Activated effector memory CD4-positive, alpha-beta T cell treated with anti-CD3 and anti-CD28 coated beads, Interleukin-2, amount 50 U/mL, for 16 hours (primary cell): ENCODE measurements at regions not wholly inside any gene's neighbourhood (a gene's known extent, or its start where the extent isn't known, plus 50 kb on each side); places are given as distances from the start of the nearest gene placed in this dataset.

Source experiments
- DNase-seq: peaks from one replicate; pipeline ENCODE4 v3.0.0-alpha.2; 2020

DNA sequence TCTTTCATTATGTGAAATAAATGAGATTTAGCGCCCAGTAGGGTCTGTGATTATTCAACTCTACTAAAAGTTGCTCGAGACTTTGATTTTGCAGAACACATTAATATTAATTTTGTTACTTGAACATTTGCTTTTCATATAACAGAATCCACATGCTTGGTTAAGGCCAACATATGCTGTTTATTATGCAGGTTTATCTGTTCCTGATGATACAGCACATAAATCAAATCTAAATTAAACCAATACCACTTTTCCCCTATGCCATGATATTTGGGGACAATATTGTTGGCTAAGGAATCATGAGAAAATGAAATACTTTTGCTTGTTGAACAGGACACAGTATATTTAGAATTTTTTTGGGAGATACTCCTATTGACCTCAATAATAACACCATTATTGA, 291.1 kb downstream of the USP25 start:
- no peak for DNase-seq

DNA sequence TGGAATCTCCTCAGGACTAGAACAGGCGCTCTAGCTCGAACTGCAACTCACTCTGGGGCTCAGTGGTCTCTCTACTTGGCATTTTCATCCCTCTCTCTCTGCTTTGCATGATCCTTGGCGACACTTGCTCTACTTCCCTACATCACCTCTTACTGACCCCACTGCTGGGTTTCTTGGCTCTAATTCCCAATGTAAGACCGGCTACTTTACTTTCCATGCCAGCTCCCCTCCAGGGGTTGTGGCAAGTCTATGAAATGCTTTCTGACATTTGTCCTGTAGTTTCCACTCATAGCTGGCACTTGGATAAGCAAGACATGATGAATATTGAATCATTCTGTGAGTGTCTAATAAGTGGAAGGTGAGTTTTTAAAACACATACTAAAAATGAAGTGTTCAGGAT, 292.3 kb downstream of the USP25 start:
- DNase-seq, result no peak

DNA sequence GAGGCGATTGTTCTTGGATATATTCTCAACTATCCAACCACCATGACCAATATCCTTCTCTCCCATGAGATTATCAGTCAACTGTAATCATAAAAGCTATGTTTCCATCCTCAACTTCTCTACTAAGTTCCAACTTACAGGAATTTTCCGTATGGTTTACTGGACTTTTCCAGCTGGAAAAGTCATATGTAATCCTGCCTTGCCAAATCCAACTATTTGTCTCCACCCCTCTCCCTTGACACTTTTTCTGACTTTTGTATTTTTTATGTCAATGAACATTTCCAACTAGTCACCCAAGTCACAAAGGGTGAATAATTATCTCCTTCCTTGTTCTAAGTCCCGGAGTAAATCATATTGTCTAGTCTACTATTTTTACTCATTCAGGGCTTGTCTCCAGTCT, 293.1 kb downstream of the USP25 start:
- no peak for DNase-seq

DNA sequence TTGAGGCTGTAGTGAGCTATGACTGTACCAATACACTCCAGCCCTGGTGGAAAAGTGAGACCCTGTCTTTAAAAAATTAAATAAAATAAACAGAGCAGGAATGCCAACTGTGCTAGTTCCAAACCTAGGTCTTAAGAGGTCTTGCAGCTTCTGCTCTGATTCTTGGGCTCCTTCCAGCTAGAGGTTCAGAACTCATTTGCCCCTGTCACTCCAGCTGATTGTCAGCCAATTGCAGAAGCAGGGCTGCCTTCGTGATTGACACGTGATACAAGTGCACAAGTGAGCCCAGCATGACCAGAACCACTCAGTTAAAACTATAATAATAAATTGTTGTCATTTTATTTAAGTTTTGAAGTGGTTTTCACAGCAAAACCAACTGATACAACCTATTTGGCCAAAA, 298.4 kb downstream of the USP25 start:
- DNase-seq, result no peak

DNA sequence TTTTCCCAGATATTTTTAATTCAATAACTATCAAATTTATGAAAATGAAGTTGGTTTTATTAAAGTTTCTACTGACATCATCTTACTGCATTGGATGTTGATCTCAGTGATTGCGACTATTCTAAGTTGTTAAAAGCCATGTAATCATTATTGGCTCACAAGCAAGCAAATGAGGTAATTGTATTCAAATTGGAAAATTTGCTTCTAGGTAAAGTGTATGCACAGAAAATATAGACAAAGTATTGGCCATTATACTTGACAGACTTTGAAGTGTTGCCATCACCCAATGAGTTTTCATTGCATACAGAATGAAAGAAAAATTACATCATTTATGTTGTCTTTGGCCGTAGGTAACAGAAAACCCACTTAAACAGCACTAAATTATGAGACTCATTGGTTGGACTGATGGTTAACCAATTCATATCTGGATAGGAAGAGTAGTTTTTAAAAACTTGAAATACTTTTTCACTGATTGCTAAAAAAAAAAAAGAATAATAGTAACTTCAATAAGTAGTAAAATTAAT, 299.2 kb downstream of the USP25 start:
- no peak for DNase-seq

DNA sequence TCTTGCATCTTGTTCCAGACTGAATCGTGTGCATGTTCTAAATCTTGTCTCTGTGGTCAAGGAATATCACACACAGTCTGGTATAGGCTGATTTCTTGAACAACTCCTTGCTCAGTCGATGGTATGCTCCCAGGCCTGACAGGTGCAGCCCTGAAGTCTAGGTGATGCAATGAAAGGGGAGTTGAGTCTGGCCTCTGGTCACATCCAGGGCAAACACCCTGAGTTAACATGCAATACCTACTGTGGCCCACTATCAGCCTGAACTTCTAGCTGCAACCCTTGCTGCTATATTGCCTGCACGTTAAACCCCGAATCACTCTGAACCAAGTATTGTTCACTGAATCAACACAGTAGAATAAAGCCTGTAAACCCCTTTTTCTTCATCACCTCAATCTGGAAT, 303.4 kb downstream of the USP25 start:
- DNase-seq, result no peak

DNA sequence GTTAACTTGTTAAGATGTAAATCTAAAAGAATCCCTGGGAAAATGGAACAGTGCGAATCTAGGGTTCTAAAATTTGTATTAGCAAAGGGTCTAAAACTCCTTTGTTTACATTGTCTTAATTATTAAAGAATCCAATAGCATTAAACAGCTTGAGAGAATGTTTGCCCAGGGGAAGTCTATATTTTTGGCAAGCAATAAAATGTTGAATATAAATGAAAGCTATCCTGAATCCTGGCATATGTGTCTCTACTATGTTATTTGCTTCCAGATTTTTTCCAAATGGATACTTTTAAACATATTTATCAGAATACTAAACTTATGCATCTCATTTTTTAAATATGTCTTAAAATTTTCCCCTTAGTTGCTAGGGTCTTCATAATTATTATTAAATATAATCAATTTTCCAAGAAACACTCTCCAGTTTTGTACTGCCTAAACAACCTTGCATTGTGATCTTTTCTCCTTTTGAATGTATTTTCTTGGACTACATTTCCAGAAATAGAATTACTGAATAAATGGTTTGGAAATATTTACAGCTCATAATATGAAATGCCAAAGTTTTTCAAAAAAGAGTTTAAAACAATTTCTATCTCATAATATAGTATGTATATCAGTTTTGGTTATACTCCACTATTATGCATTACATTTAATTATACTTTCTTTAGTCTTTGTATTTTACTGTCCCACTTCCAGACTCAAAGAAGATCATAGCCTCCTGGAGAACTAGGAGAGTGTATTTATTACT, 304.8 kb downstream of the USP25 start:
- no peak for DNase-seq

DNA sequence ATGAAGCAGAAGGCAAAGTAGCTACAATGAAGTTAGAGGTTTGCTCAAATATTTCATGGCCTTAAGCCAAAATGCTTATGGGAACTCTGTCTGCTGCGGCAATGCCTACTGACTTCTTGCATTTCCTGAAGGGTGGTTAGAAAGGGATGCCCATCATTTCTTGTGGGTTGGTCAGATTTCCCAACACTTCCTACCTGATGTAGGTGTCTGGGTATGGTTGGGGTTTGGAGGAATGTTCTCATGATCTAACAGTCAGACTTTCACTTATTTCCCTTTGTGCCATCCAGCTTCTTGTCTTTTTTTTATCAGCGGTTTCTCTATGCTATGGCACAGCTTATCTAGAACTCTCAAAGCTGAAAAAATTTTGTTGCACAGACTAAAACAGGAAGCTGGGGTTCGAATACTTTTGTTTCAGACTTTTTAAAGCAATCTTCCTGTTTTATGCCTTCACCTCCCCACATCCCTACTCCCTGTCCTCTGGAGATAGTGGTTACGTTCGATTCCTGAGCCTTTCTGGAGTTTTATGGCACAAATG, 307.7 kb downstream of the USP25 start:
- DNase-seq, result no peak

DNA sequence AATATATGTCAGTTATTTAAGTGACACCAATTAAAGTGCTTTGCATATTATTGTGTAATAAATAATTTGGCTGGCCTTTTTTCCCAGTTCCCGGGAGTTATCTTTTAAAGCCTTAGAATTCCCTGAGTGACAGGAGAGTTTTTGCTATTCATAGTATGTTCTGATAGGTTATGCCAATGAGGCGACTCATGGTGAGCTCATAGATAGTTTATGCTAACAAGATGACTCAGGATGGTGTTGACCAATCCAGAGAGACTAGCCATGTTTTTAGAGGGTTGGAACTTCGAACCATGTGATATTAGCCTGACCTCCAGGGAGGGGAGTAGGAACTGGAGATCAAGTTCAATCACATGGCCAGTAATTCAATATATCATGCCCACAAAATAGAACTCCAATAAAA, 310.8 kb downstream of the USP25 start:
- DNase-seq, result no peak

DNA sequence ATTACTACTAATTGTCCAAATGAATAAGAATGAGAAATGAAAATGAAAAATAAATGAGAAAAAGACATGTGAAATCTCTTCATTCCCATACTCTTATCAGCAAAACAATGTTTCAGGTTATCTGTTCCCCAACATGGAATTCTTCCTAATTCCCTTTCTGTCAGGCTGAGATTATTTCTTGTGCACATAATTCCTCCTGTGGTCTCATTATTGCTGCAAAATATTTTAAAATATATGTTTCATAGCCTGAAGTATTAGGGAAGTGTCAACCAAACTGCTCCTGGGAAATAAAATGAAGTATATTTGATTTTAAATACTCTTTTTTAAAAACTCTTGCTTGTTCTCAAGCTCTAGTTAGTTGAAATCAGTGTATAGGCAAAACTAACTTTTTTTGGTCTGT, 314.9 kb downstream of the USP25 start:
- DNase-seq, result no peak

DNA sequence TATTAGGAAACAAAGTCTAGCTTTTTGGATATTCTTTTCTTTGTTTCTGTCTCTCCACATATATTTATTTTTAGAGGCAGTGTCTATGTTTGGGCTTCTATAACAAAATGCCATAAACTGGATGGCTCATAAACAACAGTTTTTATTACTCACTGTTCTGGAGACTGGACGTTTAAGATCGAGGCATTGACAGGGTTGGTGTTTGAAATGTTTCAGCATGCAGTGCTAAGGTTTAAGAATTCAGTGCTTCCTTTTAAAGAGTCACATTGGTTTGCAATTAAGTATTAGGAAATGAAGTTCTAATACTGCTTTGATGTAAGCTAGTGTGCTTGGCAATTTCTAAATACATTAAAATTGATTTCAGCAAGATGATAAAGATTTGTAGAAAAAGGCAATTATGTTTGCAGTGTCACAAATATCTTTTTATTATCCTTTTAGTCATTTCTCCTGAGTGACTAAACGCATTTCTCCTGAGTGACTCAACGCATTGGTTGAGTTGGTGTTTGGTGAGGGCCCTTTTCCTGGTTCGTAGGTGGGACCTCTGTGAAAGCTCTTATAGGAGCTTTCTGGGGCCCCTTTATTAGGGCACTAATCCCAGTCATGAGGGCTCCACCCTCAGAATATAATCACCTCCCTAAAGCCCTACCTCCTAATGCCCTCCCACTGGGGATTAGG, 317.0 kb downstream of the USP25 start:
- DNase-seq, result no peak

DNA sequence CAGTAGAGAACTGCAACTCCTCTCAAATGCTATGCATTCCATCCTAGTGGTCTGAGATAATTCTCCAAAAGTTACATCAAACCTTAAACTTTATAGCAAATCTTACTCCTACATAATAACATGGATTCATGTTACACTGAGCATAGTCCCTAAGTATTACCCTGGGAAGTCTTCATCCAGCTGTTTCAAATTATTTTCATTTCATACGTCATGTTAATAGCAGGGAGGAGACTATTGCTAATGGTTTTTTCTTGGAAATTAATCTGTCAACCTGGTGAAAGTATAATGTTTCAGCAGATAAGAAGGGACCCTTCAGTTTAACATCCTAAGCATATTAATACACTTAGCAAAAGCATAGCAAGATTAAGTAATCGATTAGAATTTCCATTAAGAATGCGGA, 318.1 kb downstream of the USP25 start:
- DNase-seq, result no peak

DNA sequence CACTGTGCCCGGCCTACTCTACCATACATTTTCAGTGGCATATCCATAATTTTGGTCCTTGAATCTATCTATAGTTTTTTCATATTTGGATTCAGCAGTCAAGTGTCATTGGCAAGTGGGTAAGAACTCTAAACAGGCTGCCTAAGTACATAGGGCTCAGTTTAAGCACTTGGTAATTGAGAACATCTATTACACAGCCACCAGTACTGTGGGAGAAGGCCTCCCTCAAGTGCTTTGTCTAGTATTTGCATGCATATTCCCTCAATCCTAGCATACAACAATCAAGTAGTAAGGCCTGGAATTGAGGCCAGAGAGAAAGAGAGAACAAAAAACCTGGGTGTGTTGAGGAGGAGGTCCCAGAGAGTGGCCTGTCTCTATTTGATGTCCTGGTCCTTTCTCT, 325.2 kb downstream of the USP25 start:
- no peak for DNase-seq

DNA sequence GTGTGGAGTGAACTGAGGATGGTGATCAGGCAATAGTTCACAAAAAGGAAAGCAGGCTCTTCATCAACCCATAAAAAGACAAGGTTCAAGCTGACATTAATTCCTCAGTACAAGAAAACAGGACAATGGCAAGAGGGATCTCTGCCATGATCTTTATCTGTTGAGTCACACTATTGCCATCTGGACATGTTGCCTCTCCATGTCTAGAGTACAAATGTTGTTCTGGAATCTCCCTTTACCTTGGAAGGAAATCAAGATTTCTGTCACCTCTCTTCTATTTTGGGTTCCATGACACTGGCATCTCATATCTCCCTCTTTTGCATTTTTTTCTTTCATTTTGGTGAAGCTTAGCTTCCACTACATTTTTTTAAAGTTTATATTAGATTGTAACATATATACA, 329.1 kb downstream of the USP25 start:
- no peak for DNase-seq

DNA sequence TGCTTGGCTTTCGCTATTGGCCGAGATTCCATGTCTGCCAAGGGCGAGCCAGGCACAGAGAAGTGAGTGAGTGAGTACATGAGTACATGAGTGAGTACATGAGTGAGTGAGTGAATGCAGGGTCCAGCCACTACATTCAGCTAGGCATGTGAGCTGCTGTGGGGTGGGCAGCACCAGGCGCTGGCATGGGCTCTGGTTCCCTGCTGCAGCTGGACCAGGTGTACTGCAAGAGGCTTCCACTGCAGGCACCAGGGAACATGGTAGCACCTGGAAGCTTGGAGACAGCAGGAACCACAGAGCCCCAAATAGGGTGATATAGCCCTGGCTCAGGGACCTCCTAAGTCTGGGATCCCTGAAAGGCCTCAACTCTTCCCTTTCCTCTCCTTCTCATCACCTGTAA, 330.2 kb downstream of the USP25 start:
- no peak for DNase-seq

DNA sequence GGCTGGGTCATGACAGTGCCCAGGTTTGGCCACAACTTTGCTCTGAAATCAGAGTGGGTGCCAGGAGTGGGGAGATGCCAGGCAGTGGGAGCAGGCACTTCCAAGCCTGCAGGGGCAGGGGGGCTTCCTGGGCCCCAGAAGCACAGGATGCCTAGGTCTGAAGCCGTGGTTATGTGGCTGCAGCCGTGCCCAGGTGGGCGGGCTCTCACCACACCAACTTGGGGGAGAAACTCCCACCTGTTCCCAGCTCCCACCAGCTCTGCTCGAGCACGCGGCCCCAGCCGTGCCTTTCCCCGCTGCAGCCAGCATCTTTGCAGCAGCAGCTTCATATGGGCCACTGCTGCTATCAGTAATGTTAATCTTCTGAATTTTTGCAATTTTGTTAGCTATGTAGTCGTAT, 331.4 kb downstream of the USP25 start:
- no peak for DNase-seq

DNA sequence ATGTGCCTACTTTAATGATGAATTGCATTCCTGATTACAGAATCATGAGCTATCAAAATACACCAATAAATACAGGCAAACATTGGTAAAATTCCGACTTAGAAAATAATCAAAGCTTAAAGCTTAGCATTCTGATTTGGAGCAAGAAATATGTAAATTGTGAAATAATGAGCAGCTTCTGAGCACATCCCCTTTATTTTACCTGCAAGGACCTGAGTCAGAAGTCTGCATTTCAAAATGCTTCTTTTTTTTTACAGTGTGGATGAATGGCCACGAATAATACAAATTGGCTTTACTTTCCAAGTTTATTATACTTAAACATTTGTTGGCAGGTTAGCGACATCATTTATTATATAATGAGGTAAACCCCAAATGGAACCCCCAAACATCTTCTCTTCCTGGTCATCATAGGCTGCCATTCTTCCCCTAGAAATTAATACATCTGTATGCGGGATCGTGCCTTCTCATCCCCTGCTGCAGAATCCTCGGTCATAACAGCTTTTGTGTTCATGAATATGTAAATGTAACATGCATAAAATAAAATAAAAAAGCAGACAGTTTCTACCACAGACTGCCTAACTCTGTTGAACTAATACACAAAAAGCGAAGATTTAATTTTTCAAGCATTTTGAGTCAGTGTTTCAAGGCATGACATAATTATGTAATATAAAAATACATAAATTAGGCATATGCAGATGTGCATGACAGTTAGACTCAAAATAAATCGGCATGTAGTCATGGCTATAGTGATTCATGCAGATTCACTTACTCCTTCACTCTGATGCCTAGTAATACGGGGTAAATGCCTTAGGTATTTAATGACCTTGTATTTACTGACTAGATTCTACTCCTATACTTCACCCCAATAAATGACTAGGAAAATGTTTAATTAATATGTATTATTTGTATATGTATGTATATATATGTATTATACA, 339.7 kb downstream of the USP25 start:
- no peak for DNase-seq

DNA sequence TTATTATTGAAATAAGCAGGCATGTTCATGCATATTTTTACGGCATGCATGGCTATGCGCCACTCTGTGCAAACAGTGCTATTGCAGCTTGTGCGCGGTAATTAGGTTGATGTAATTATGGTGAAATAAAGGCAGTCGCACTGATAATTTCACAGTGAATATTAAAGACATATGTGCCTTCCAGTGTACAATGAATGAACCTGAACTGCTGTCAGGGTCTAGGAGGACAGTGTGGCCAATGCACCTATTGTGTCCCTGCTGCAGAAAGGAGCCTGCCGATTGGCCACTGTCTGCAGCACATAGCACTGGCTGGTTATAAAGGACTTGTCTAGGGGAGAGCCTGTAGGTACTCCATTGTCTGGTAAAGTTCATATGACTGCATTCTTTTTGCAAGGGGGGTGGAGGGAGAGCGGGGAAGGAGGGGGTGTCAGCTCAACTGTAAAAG, 340.4 kb downstream of the USP25 start:
- DNase-seq, result no peak

DNA sequence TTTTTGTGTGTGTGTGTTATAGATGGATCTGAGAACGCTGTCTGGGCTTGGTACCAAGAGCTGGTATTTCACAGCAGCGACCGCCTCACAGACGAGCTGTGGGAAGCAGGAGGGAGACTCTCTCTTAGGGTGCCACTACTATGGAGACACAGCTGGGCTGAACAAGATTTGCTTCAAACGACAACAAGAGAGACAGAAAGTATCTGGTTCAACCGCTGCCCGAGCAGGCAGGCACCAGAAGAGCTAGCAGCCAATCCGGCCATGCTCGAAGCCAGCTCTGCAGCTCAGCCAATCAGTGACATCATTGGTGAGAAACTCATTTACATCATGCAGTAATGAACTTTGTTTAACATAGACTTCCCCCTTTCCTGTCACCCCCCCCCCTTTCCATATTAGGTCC, 341.3 kb downstream of the USP25 start:
- DNase-seq, result no peak

DNA sequence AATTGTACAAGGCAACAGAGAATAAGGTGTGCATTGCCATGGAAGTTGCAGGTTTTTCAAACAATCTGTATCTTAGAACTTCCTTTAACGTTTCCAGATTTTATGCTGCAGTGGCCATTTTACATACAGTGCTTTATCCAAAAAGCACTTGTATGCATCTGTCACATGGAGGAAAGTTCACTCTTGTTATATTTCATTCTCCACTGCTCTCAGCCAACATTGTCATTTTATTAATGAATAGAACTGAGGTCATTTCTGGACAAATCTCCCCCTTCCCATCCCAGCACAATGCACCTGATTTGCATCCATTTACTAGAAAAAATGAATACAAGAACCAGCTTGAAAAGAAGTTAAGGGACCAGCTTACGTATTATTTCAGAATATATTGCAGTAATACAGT, 342.0 kb downstream of the USP25 start:
- no peak for DNase-seq

DNA sequence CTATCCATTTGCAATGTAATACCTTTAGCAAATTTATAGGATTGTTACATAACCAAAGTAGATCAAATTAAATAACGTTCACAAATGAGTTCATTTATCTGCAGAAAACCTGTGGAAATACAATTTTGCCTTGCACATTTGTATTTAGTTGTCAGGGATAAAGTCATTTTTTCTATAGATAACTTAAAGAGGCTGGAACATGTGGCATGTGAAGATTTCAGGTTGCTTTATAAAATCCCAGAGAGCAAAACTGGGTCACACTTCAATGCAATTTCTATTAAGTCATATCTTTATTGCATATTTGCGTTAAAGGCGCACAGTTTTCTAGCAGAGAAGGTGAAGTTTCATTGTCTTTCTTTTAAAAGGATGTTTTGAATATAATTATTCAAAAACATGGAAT, 342.4 kb downstream of the USP25 start:
- no peak for DNase-seq

DNA sequence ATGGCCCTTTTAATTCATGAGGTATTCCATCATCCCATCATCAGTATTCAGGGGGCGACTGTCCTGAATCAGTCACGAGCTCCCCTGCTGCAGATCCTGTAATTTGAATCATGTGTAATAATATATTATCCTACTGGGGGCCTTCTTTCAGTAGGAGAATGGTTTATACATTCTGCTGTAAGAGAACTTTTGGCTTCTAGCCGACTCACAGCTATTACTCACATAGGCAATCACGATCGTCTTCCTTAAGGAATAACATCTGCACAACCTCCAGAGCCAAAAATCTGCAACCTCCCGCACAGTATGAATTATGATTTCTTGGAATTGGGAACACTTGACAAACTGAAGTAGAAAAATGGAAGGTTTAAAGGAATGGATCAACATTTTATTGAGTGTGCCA, 343.0 kb downstream of the USP25 start:
- DNase-seq, result no peak

DNA sequence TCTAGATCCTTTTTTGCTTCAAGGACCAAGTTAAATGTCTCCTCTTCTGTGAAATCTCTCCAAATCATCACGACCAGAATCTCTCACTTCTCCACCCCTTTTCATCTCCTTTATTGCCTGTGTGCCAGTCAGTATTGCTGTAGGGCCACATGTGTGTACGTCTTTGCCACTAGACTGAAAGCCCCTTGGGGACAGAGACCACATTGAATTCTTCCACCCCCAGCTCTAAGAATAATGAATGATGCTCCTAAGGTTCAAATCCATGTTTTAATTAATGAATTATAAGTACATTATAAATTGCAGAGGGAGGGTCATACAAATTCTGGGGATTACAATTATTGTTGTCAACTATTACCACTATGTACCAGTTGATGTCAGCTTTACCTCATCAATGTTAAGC, 343.8 kb downstream of the USP25 start:
- DNase-seq, result no peak
